Islet precursor cell (in vitro differentiated cells): ENCODE measurements at regions not wholly inside any gene's neighbourhood (a gene's known extent, or its start where the extent isn't known, plus 50 kb on each side); places are given as distances from the start of the nearest gene placed in this dataset.

Source experiments
- DNase-seq: peaks from one replicate; pipeline ENCODE4 v3.0.0-alpha.2; 2018

- no peak for DNase-seq
Observed at GRCh38 chr4:186898367-186898766, 174.7 kb upstream of the FAT1 start.

- DNase-seq, result no peak
Observed at GRCh38 chr4:186900232-186900900, 176.7 kb upstream of the FAT1 start.

- no peak for DNase-seq
Observed at GRCh38 chr4:186900984-186901383, 177.3 kb upstream of the FAT1 start.

- no peak for DNase-seq
Observed at GRCh38 chr4:186901850-186902249, 178.2 kb upstream of the FAT1 start.

GRCh38 chr4:186902361-186902760 is 178.7 kb upstream of the FAT1 start:
- peak; percentile 61 for DNase-seq

- DNase-seq, result no peak
Observed at GRCh38 chr4:186904101-186904500, 180.4 kb upstream of the FAT1 start.

GRCh38 chr4:186906722-186907121 is 183.1 kb upstream of the FAT1 start:
- no peak for DNase-seq

GRCh38 chr4:186910385-186910784 is 186.7 kb upstream of the FAT1 start:
- no peak for DNase-seq

GRCh38 chr4:186912606-186913005 is 188.9 kb upstream of the FAT1 start:
- no peak for DNase-seq

GRCh38 chr4:186915816-186916215 is 192.2 kb upstream of the FAT1 start:
- no peak for DNase-seq

- no peak for DNase-seq
Observed at GRCh38 chr4:186917136-186917535, 193.5 kb upstream of the FAT1 start.

GRCh38 chr4:186918466-186918865 is 194.8 kb upstream of the FAT1 start:
- DNase-seq, result no peak

GRCh38 chr4:186919340-186919739 is 195.7 kb upstream of the FAT1 start:
- no peak for DNase-seq

GRCh38 chr4:186920483-186920882 is 196.8 kb upstream of the FAT1 start:
- DNase-seq, result no peak

GRCh38 chr4:186920992-186921391 is 197.3 kb upstream of the FAT1 start:
- no peak for DNase-seq

- no peak for DNase-seq
Observed at GRCh38 chr4:186924723-186925122, 201.1 kb upstream of the FAT1 start.

- no peak for DNase-seq
Observed at GRCh38 chr4:186927624-186928023, 204.0 kb upstream of the FAT1 start.

GRCh38 chr4:186930024-186930423 is 206.4 kb upstream of the FAT1 start:
- no peak for DNase-seq

- DNase-seq, result no peak
Observed at GRCh38 chr4:186931519-186931918, 207.9 kb upstream of the FAT1 start.

GRCh38 chr4:186932196-186932595 is 208.5 kb upstream of the FAT1 start:
- DNase-seq, result no peak

GRCh38 chr4:186932631-186933187 is 209.1 kb upstream of the FAT1 start:
- no peak for DNase-seq

- no peak for DNase-seq
Observed at GRCh38 chr4:186934244-186934643, 210.6 kb upstream of the FAT1 start.

GRCh38 chr4:186934841-186935443 is 211.3 kb upstream of the FAT1 start:
- DNase-seq, result no peak

GRCh38 chr4:186935901-186936300 is 212.2 kb upstream of the FAT1 start:
- no peak for DNase-seq
